ENCODE measurements at regions not wholly inside any gene's neighbourhood (a gene's known extent, or its start where the extent isn't known, plus 50 kb on each side); places are given as distances from the start of the nearest gene placed in this dataset.

DNA sequence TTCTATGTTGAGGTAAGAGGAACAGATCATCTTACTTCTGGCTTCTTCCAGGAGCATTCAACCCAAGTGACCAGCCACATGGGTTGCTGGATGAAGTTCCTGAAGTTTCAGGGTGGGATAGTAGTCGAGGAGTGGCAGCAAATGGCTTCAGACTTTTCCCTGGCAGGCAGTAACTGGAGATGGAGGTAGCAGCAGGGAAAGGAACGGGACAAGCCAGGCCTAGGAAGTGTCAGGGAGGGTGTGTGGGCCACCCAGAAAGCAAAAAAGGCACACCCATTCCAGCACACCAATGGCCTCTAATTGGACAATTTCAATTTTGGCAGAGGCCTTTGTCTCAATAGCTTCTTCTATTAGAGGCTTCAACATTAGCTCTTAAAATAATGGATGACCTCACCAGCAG is 498.6 kb upstream of the ATP11B start:
- no peak for TF ChIP-seq GABPA (IDR thresholded peaks at IDR 0.05; ENCODE audit: low read depth)
- no peak for TF ChIP-seq SPI1 (IDR thresholded peaks at IDR 0.05; ENCODE audit: borderline replicate concordance, low read depth)
- TF ChIP-seq, protein P1, sequence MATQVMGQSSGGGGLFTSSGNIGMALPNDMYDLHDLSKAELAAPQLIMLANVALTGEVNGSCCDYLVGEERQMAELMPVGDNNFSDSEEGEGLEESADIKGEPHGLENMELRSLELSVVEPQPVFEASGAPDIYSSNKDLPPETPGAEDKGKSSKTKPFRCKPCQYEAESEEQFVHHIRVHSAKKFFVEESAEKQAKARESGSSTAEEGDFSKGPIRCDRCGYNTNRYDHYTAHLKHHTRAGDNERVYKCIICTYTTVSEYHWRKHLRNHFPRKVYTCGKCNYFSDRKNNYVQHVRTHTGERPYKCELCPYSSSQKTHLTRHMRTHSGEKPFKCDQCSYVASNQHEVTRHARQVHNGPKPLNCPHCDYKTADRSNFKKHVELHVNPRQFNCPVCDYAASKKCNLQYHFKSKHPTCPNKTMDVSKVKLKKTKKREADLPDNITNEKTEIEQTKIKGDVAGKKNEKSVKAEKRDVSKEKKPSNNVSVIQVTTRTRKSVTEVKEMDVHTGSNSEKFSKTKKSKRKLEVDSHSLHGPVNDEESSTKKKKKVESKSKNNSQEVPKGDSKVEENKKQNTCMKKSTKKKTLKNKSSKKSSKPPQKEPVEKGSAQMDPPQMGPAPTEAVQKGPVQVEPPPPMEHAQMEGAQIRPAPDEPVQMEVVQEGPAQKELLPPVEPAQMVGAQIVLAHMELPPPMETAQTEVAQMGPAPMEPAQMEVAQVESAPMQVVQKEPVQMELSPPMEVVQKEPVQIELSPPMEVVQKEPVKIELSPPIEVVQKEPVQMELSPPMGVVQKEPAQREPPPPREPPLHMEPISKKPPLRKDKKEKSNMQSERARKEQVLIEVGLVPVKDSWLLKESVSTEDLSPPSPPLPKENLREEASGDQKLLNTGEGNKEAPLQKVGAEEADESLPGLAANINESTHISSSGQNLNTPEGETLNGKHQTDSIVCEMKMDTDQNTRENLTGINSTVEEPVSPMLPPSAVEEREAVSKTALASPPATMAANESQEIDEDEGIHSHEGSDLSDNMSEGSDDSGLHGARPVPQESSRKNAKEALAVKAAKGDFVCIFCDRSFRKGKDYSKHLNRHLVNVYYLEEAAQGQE (IDR thresholded peaks at IDR 0.05; ENCODE audit: insufficient replicate concordance, low read depth), result no peak
- no peak for DNase-seq (ENCODE audit: low read depth in 1 of 2, low spot score in 1 of 2)
- H3K4me3 ChIP-seq (replicated peaks; ENCODE audit: insufficient read depth, low read length), result no peak overlapping the region
- H3K27ac ChIP-seq (replicated peaks), result no peak overlapping the region
- H3K27me3 ChIP-seq (ENCODE audit: insufficient read depth, poor library complexity, severe bottlenecking), result no peaks in the 10 kb centered on the region

DNA sequence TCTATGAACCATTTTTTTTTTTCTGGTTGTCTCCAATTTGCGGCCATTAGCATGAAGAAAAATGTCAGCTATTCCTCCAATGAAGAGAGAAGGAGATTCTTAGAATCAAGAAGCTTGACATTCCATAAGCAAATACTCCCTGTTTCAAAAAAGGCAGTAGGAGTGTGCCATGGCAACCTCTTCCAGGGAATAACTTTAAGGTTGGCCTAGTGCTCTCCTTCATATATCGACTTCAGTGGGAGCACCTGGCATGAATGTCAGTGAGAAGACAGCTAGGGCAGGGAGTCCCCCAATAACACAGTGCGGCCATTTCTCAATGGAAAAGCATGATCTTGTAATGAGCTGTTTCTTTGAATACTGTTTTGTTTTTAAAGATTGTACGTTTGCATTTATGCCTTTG is 493.0 kb upstream of the ATP11B start:
- H3K27me3 ChIP-seq (ENCODE audit: insufficient read depth, poor library complexity, severe bottlenecking), result no peaks in the 10 kb centered on the region
- no peak for DNase-seq (ENCODE audit: low read depth in 1 of 2, low spot score in 1 of 2)
- no peak overlapping the region for H3K4me3 ChIP-seq (replicated peaks; ENCODE audit: insufficient read depth, low read length)
- TF ChIP-seq SPI1 (IDR thresholded peaks at IDR 0.05; ENCODE audit: borderline replicate concordance, low read depth), result no peak
- TF ChIP-seq GABPA (IDR thresholded peaks at IDR 0.05; ENCODE audit: low read depth), result no peak
- no peak for TF ChIP-seq POLR2AphosphoS5 (IDR thresholded peaks at IDR 0.05; ENCODE audit: low read depth)
- TF ChIP-seq, protein P2, sequence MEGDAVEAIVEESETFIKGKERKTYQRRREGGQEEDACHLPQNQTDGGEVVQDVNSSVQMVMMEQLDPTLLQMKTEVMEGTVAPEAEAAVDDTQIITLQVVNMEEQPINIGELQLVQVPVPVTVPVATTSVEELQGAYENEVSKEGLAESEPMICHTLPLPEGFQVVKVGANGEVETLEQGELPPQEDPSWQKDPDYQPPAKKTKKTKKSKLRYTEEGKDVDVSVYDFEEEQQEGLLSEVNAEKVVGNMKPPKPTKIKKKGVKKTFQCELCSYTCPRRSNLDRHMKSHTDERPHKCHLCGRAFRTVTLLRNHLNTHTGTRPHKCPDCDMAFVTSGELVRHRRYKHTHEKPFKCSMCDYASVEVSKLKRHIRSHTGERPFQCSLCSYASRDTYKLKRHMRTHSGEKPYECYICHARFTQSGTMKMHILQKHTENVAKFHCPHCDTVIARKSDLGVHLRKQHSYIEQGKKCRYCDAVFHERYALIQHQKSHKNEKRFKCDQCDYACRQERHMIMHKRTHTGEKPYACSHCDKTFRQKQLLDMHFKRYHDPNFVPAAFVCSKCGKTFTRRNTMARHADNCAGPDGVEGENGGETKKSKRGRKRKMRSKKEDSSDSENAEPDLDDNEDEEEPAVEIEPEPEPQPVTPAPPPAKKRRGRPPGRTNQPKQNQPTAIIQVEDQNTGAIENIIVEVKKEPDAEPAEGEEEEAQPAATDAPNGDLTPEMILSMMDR (IDR thresholded peaks at IDR 0.05; ENCODE audit: insufficient read depth, low read length), result no peak
- TF ChIP-seq, protein P1 (IDR thresholded peaks at IDR 0.05; ENCODE audit: insufficient replicate concordance, low read depth), result no peak
- H3K27ac ChIP-seq (replicated peaks), result no peak overlapping the region

DNA sequence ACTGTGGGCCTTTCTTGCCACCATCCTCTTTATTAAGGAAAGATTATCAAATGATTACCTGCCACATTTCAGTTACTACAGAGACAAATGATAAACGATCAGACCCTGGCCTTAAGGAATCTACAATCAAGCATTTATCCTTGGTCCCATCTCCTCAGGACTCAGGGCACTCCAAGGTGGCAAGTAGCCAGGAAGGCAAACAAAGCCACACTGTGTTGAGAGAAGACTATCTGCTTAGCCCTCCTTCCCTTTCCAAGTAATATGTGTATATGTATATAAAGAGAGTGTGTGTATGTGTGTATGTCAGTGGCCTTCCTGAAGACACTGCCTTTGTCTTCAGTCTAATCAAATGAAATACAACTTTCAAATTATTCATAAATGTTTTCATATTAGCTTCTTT is 490.1 kb upstream of the ATP11B start:
- H3K4me3 ChIP-seq (replicated peaks; ENCODE audit: insufficient read depth, low read length), result no peak overlapping the region
- no peak for DNase-seq (ENCODE audit: low read depth in 1 of 2, low spot score in 1 of 2)
- TF ChIP-seq POLR2AphosphoS5 (IDR thresholded peaks at IDR 0.05; ENCODE audit: low read depth), result no peak
- no peak for TF ChIP-seq GABPA (IDR thresholded peaks at IDR 0.05; ENCODE audit: low read depth)
- TF ChIP-seq, protein P1 (IDR thresholded peaks at IDR 0.05; ENCODE audit: insufficient replicate concordance, low read depth), result no peak
- TF ChIP-seq, protein P2 (IDR thresholded peaks at IDR 0.05; ENCODE audit: insufficient read depth, low read length), result no peak
- TF ChIP-seq SPI1 (IDR thresholded peaks at IDR 0.05; ENCODE audit: borderline replicate concordance, low read depth), result no peak
- no peaks in the 10 kb centered on the region for H3K27me3 ChIP-seq (ENCODE audit: insufficient read depth, poor library complexity, severe bottlenecking)
- H3K27ac ChIP-seq (replicated peaks), result no peak overlapping the region

Measured in HL-60 (cell line).